NB4 (cell line): ENCODE measurements at regions not wholly inside any gene's neighbourhood (a gene's known extent, or its start where the extent isn't known, plus 50 kb on each side); places are given as distances from the start of the nearest gene placed in this dataset.

Experiments
- DNase-seq: peaks from one replicate; pipeline ENCODE4 v3.0.0; 2010; ENCODE audit warnings: low read depth
- H3K4me3 ChIP-seq: one replicate; pipeline ENCODE4 v1.5.1; 2011; ENCODE audit warnings: mild to moderate bottlenecking, low read depth, low read length, moderate library complexity
- CTCF ChIP-seq: IDR thresholded peaks from one replicate; pipeline ENCODE4 v1.5.1; 2012; ENCODE audit warnings: low read depth, low read length
- MAX ChIP-seq: IDR thresholded peaks from 2 replicates; pipeline ENCODE4 v1.6.1; 2011; ENCODE audit warnings: low read depth, low read length
- MYC ChIP-seq: IDR thresholded peaks from 2 replicates; pipeline ENCODE4 v1.6.1; 2011; ENCODE audit warnings: low read depth, low read length
- POLR2A ChIP-seq: IDR thresholded peaks from 2 replicates; pipeline ENCODE4 v1.6.1; 2011; ENCODE audit warnings: mild to moderate bottlenecking; ENCODE audit not compliant: insufficient read length; ENCODE audit errors: extremely low read depth

GRCh38 chr1:87993051-87993450 is 664.4 kb downstream of the LMO4 start:
- DNase-seq: no peak
- TF ChIP-seq POLR2A (no peak), MAX (no peak), CTCF (no peak), MYC (no peak)
- no peak overlapping the region for H3K4me3 ChIP-seq

- DNase-seq: no peak
- no peak for TF ChIP-seq MAX
- no peak for TF ChIP-seq CTCF
- no peak for TF ChIP-seq MYC
- no peak for TF ChIP-seq POLR2A
These were observed 671.2 kb downstream of the LMO4 start for GRCh38 chr1:87999852-88000251.

GRCh38 chr1:88001460-88001859 is 672.8 kb downstream of the LMO4 start:
- no peak for DNase-seq
- no peak for TF ChIP-seq MYC
- TF ChIP-seq POLR2A: no peak
- TF ChIP-seq MAX: no peak
- H3K4me3 ChIP-seq: no peak overlapping the region

More at GRCh38 chr1:87999852-88000251, 671.2 kb downstream of the LMO4 start:
- H3K4me3 ChIP-seq: no peak overlapping the region

- no peak for DNase-seq
- no peak for TF ChIP-seq MYC
- TF ChIP-seq CTCF: no peak
- TF ChIP-seq MAX: no peak
- no peak for TF ChIP-seq POLR2A
- H3K4me3 ChIP-seq: no peak overlapping the region
These were observed 674.6 kb downstream of the LMO4 start for GRCh38 chr1:88003255-88003654.

- no peak for DNase-seq
- TF ChIP-seq CTCF (no peak), MAX (no peak), POLR2A (no peak), MYC (no peak)
These were observed 674.2 kb upstream of the PKN2 start for GRCh38 chr1:88009916-88010315.

GRCh38 chr1:88013485-88013884 is 670.6 kb upstream of the PKN2 start:
- no peak for DNase-seq

More at GRCh38 chr1:88009916-88010315, 674.2 kb upstream of the PKN2 start:
- H3K4me3 ChIP-seq: no peak overlapping the region

More at GRCh38 chr1:88013485-88013884, 670.6 kb upstream of the PKN2 start:
- TF ChIP-seq CTCF (no peak), MYC (no peak), POLR2A (no peak), MAX (no peak)
- no peak overlapping the region for H3K4me3 ChIP-seq
